ENCODE measurements at regions not wholly inside any gene's neighbourhood (a gene's known extent, or its start where the extent isn't known, plus 50 kb on each side); places are given as distances from the start of the nearest gene placed in this dataset.

- no peak overlapping the region for H3K4me3 ChIP-seq (ENCODE audit: low read depth in 2 of 2, low read length in 1 of 2)
- no peak overlapping the region for H2AFZ ChIP-seq (ENCODE audit: low read depth)
- ChIA-PET CTCF (interaction anchor here (0.8 to 1.1 kb wide), 2 partner anchors 11 to 982 kb away, joined by 3 read pairs; no protein-coding TSS in a partner anchor), POLR2A (no interaction called here)
- no peaks in the 10 kb centered on the region for H3K36me3 ChIP-seq (replicated peaks in 1 of 2; ENCODE audit: control insufficient read depth in 1 of 2, insufficient read depth in 2 of 2, low read length in 1 of 2)
- TF ChIP-seq TEAD4 (IDR thresholded peaks at IDR 0.05; ENCODE audit: borderline replicate concordance, insufficient read depth) (no peak), FOSL2 (IDR thresholded peaks at IDR 0.05; ENCODE audit: borderline replicate concordance, low read depth) (no peak)
- no peaks in the 10 kb centered on the region for H3K9me3 ChIP-seq
- H3K9ac ChIP-seq = no peak overlapping the region
- H3K9me2 ChIP-seq = no peaks in the 10 kb centered on the region
- H3K27me3 ChIP-seq (ENCODE audit: insufficient read depth) = no peaks in the 10 kb centered on the region
- DNase-seq = no peak
- H4K20me1 ChIP-seq (ENCODE audit: insufficient read depth) = no peaks in the 10 kb centered on the region
- no peak overlapping the region for H3K4me2 ChIP-seq
- H3K4me1 ChIP-seq (ENCODE audit: control insufficient read depth in 1 of 2, insufficient read depth in 2 of 2, low read depth in 1 of 2, low read length in 1 of 2) = no peaks in the 10 kb centered on the region
- H3F3A ChIP-seq (replicated peaks; ENCODE audit: insufficient read depth) = no peaks in the 10 kb centered on the region
- no peaks in the 10 kb centered on the region for H3K79me2 ChIP-seq (ENCODE audit: insufficient read depth)
- no peak overlapping the region for H3K27ac ChIP-seq (ENCODE audit: low read depth in 2 of 2, low read length in 1 of 2)
- 23% methylated on average over 6 of the region's 6 CpGs for WGBS (ENCODE audit: low lambda C conversion rate)
These were observed 315.8 kb upstream of the TSHZ3 start for GRCh38 chr19:31664997-31665396.

GRCh38 chr19:31666126-31666525, 316.9 kb upstream of the TSHZ3 start:
- DNase-seq = no peak
- Histone ChIP-seq H4K20me1 (ENCODE audit: insufficient read depth) (no peaks in the 10 kb centered on the region), H3K4me1 (ENCODE audit: control insufficient read depth in 1 of 2, insufficient read depth in 2 of 2, low read depth in 1 of 2, low read length in 1 of 2) (no peaks in the 10 kb centered on the region), H2AFZ (ENCODE audit: low read depth) (no peak overlapping the region), H3F3A (replicated peaks; ENCODE audit: insufficient read depth) (no peaks in the 10 kb centered on the region), H3K27ac (ENCODE audit: low read depth in 2 of 2, low read length in 1 of 2) (no peak overlapping the region), H3K79me2 (ENCODE audit: insufficient read depth) (no peaks in the 10 kb centered on the region), H3K9me2 (no peaks in the 10 kb centered on the region), H3K4me3 (ENCODE audit: low read depth in 2 of 2, low read length in 1 of 2) (no peak overlapping the region), H3K4me2 (no peak overlapping the region), H3K36me3 (replicated peaks in 1 of 2; ENCODE audit: control insufficient read depth in 1 of 2, insufficient read depth in 2 of 2, low read length in 1 of 2) (no peaks in the 10 kb centered on the region), H3K9ac (no peak overlapping the region), H3K9me3 (no peaks in the 10 kb centered on the region), H3K27me3 (ENCODE audit: insufficient read depth) (no peaks in the 10 kb centered on the region)
- WGBS (ENCODE audit: low lambda C conversion rate) = 21% methylated on average over 3 of the region's 3 CpGs
- ChIA-PET POLR2A (no interaction called here), CTCF (interaction anchor here (1.1 kb wide), 1 partner anchor 984 kb away, joined by 3 read pairs; no protein-coding TSS in a partner anchor)
- TF ChIP-seq MEF2A (IDR thresholded peaks at IDR 0.05; ENCODE audit: borderline replicate concordance, low read depth) (no peak), CHD2 (IDR thresholded peaks at IDR 0.05; ENCODE audit: low read length, partially characterized antibody) (no peak), CTCF (IDR thresholded peaks at IDR 0.05) (no peak), USF1 (IDR thresholded peaks at IDR 0.05; ENCODE audit: borderline replicate concordance, low read depth) (no peak), ZBTB33 (IDR thresholded peaks at IDR 0.05; ENCODE audit: borderline replicate concordance, low read depth) (no peak), EP300 (IDR thresholded peaks at IDR 0.05; ENCODE audit: borderline replicate concordance in 1 of 2, low read depth in 1 of 2, low read length in 1 of 2) (no peak), TAF1 (IDR thresholded peaks at IDR 0.05; ENCODE audit: borderline replicate concordance, low read depth, low read length) (no peak), JUND (IDR thresholded peaks at IDR 0.05) (no peak), RCOR1 (IDR thresholded peaks at IDR 0.05; ENCODE audit: low read length) (no peak), FOXJ3 (CRISPR knock-in tag; IDR thresholded peaks at IDR 0.05) (no peak), NRF1 (IDR thresholded peaks at IDR 0.05; ENCODE audit: low read depth, low read length) (no peak), RAD21 (IDR thresholded peaks at IDR 0.05; ENCODE audit: low read length) (no peak), RFX5 (IDR thresholded peaks at IDR 0.05; ENCODE audit: low read length) (no peak), PBX3 (IDR thresholded peaks at IDR 0.05) (no peak), SMC3 (IDR thresholded peaks at IDR 0.05; ENCODE audit: low read depth, low read length) (no peak)

Data from SK-N-SH (cell line).